Activated B cell treated with CpG ODN at 0.5 μM for 24 hours (primary cell): ENCODE measurements at regions not wholly inside any gene's neighbourhood (a gene's known extent, or its start where the extent isn't known, plus 50 kb on each side); places are given as distances from the start of the nearest gene placed in this dataset.

Experiments
- ATAC-seq: fragments of 200-7000 bp; cut with Tn5 transposase; one replicate; pipeline ENCODE4 v1.10.0; 2021; ENCODE audit warnings: low read depth, mild to moderate bottlenecking, moderate library complexity
- CTCF ChIA-PET: fragments of 350-600 bp; sonication (Branson Sonifier 250); formaldehyde crosslinking; loops from one replicate; lab custom pipeline; 2021; ENCODE audit warnings: antibody characterized with exemption; lab: Charles Lee
- POLR2A ChIA-PET: fragments of 350-600 bp; sonication (Branson Sonifier 250); formaldehyde crosslinking; loops from one replicate; lab custom pipeline; 2021; ENCODE audit warnings: antibody characterized with exemption; lab: Charles Lee
- DNase-seq: peaks from one replicate; pipeline ENCODE4 v3.0.0; 2022
- H3K27ac Mint-ChIP-seq: one replicate; pipeline ENCODE4 v1.8.0; 2020; ENCODE audit warnings: mixed read lengths
- H3K27me3 Mint-ChIP-seq: one replicate; pipeline ENCODE4 v1.8.0; 2021; ENCODE audit warnings: mixed read lengths
- H3K36me3 Mint-ChIP-seq: one replicate; pipeline ENCODE4 v1.8.0; 2021; ENCODE audit warnings: low read depth, mixed read lengths
- H3K4me1 Mint-ChIP-seq: one replicate; pipeline ENCODE4 v1.8.0; 2021; ENCODE audit warnings: mixed read lengths
- H3K4me3 Mint-ChIP-seq: one replicate; pipeline ENCODE4 v1.8.0; 2020; ENCODE audit warnings: mild to moderate bottlenecking, mixed read lengths
- H3K9me3 Mint-ChIP-seq: one replicate; pipeline ENCODE4 v1.8.0; 2020; ENCODE audit warnings: mixed read lengths
- intact Hi-C: fragments of 100-400 bp; cut with micrococcal nuclease; formaldehyde crosslinking; loops from one replicate; pipeline ENCODE4 v1.15.1; 2024
- TF ChIP-seq, protein P1 (sequence below): fragments of 200-600 bp; IDR thresholded peaks from one replicate; pipeline ENCODE4 v1.8.0; 2022; ENCODE audit warnings: antibody characterized with exemption, mild to moderate bottlenecking

DNA sequence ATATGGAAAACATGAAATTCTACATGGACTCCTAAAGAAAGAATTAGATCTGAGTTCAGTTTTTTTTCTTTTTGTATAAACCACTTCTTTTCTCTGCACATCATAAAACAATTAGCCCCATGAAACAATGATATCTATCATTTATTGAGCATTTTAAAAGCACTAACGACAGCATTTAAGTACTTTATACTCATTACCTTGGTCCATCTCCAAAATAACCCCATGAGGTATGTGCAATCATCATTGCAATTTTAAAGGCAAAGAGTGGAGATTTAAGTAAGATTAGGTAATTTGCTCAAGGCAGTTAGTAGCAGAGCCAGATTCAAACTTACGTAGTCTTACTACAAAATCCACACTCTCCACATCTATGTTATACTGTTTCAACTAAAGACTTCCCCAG lies 177.7 kb upstream of the RAG2 start:
- H3K27ac Mint-ChIP-seq: no peak overlapping the region
- ATAC-seq (no peak), DNase-seq (no peak)
- no peaks in the 10 kb centered on the region for H3K27me3 Mint-ChIP-seq
- intact Hi-C loops: no loop called here
- H3K9me3 Mint-ChIP-seq: no peaks in the 10 kb centered on the region
- POLR2A ChIA-PET: no interaction called here
- CTCF ChIA-PET: no interaction called here
- H3K36me3 Mint-ChIP-seq: no peaks in the 10 kb centered on the region
- TF ChIP-seq, protein P1, sequence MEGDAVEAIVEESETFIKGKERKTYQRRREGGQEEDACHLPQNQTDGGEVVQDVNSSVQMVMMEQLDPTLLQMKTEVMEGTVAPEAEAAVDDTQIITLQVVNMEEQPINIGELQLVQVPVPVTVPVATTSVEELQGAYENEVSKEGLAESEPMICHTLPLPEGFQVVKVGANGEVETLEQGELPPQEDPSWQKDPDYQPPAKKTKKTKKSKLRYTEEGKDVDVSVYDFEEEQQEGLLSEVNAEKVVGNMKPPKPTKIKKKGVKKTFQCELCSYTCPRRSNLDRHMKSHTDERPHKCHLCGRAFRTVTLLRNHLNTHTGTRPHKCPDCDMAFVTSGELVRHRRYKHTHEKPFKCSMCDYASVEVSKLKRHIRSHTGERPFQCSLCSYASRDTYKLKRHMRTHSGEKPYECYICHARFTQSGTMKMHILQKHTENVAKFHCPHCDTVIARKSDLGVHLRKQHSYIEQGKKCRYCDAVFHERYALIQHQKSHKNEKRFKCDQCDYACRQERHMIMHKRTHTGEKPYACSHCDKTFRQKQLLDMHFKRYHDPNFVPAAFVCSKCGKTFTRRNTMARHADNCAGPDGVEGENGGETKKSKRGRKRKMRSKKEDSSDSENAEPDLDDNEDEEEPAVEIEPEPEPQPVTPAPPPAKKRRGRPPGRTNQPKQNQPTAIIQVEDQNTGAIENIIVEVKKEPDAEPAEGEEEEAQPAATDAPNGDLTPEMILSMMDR: no peak
- H3K4me1 Mint-ChIP-seq: no peaks in the 10 kb centered on the region
- no peak overlapping the region for H3K4me3 Mint-ChIP-seq

DNA sequence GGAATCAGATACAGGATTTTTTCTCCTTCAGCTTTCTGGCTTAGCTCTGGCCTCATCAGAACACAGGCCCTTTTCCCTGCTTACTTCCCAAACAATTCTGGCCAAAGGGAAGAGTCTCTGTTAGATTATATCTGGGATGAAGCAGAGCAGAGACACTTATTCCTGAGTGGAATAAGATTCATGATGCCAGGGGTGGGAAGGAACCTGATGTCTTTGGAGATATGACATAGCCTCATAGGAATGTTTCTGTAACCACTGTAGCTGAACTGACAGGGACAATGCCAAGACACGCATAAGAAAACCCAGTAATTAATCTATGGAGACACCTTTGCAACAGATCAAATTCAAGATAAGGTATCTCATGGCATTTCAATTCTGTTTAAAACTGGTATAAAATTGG lies 177.1 kb upstream of the RAG2 start:
- CTCF ChIA-PET: no interaction called here

DNA sequence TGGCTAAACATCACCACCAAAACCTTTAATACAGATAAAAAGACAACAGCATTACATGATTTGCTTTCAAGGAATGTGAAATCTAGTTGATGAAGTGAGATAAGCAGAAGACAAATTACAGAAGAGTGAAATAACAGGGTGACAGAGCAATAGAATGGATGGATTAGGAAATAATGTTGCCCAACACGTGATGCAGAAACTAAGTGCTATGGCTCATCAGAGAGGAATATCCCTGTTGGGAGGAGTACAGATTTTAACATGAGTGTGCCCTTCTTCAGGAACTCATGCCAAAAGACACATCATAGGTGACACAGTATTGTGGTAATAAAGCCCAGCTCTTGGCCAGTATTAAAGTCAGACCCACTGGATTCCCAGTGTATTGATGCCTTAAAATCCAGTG lies 176.6 kb upstream of the RAG2 start:
- H3K9me3 Mint-ChIP-seq: no peaks in the 10 kb centered on the region
- intact Hi-C loops: no loop called here
- H3K36me3 Mint-ChIP-seq: no peaks in the 10 kb centered on the region
- no peak for ATAC-seq
- H3K4me1 Mint-ChIP-seq: no peaks in the 10 kb centered on the region
- no peaks in the 10 kb centered on the region for H3K27me3 Mint-ChIP-seq
- H3K27ac Mint-ChIP-seq: no peak overlapping the region
- ChIA-PET POLR2A (no interaction called here), CTCF (no interaction called here)
- TF ChIP-seq, protein P1: no peak
- no peak for DNase-seq
- H3K4me3 Mint-ChIP-seq: no peak overlapping the region

More for the DNA sequence above, 177.1 kb upstream of the RAG2 start:
- Mint-ChIP-seq H3K27ac (no peak overlapping the region), H3K9me3 (no peaks in the 10 kb centered on the region), H3K27me3 (no peaks in the 10 kb centered on the region), H3K36me3 (no peaks in the 10 kb centered on the region), H3K4me3 (no peak overlapping the region), H3K4me1 (no peaks in the 10 kb centered on the region)
- POLR2A ChIA-PET: no interaction called here
- no peak for DNase-seq
- no peak for ATAC-seq
- intact Hi-C loops: no loop called here
- TF ChIP-seq, protein P1: no peak

DNA sequence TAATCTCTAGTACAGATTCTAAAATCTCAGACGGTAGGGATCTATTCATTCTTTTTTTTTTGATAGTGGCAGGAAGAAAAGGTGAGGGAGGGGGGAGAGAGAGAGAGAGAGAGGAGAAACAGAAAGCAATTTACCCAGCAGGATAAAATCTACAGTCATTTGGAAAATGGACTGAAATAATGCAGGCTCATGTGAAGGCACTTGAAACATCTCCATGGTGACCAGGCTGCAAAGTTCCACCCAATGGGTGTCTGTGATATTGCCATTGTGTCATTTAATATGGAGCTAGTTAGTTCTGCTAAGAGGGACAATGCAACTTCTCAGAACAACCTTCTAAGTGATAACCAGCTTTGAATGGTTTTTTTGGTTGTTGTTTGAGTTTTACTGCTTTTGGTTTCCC lies 165.2 kb upstream of the RAG2 start:
- ATAC-seq (no peak), DNase-seq (no peak)
- H3K36me3 Mint-ChIP-seq: no peaks in the 10 kb centered on the region
- H3K27me3 Mint-ChIP-seq: peaks cover 4% of the 10 kb centered on the region
- no peaks in the 10 kb centered on the region for H3K4me1 Mint-ChIP-seq
- H3K4me3 Mint-ChIP-seq: no peak overlapping the region
- peaks cover 3% of the 10 kb centered on the region for H3K9me3 Mint-ChIP-seq
- intact Hi-C loops: no loop called here
- ChIA-PET POLR2A (no interaction called here), CTCF (no interaction called here)
- TF ChIP-seq, protein P1: no peak
- H3K27ac Mint-ChIP-seq: no peak overlapping the region

DNA sequence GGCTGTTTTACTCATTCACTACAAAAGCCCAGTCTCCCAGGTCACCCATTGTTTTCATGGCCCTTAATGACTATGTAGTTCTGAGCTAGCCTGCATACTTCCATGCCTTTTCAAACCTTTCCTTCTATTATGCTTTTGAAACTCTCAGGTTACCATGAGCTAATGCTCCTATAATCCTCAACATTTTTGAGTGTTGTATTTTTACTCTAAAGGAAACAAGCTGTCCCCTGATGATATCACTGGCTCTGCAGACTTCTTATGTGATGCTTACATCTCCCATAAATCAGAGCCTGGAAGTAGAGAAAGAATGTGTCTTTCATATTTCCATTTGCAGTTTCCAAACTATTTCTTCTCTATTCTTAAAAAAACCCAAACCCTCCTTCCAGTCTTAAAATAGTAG lies 159.0 kb upstream of the RAG2 start:
- intact Hi-C loops: no loop called here
- ChIA-PET POLR2A (no interaction called here), CTCF (interaction anchor here (2.0 kb wide), 1 partner anchor 10 kb away, joined by 12 read pairs; no protein-coding TSS in a partner anchor)
- DNase-seq: no peak
- Mint-ChIP-seq H3K9me3 (peaks cover 3% of the 10 kb centered on the region), H3K36me3 (no peaks in the 10 kb centered on the region), H3K4me3 (no peak overlapping the region), H3K4me1 (no peaks in the 10 kb centered on the region), H3K27ac (no peak overlapping the region), H3K27me3 (peaks cover 11% of the 10 kb centered on the region)
- TF ChIP-seq, protein P1: no peak
- no peak for ATAC-seq
